ENCODE measurements at regions not wholly inside any gene's neighbourhood (a gene's known extent, or its start where the extent isn't known, plus 50 kb on each side); places are given as distances from the start of the nearest gene placed in this dataset.

- intact Hi-C loops (cut with DNase I): no loop called here
- Histone ChIP-seq H3K27me3 (ENCODE audit: control insufficient read depth, insufficient read depth, low read length) (no peaks in the 10 kb centered on the region), H3K36me3 (ENCODE audit: control insufficient read depth in 2 of 3, insufficient read depth in 3 of 3, low read length in 3 of 3) (no peaks in the 10 kb centered on the region), H3K27ac (ENCODE audit: low read depth in 2 of 2, low read length in 2 of 2) (no peak overlapping the region), H3K4me3 (ENCODE audit: low read length in 3 of 3) (no peak overlapping the region), H3K9ac (ENCODE audit: low read length in 3 of 3) (no peak overlapping the region), H3K4me1 (ENCODE audit: control insufficient read depth in 2 of 3, insufficient read depth in 2 of 3, low read depth in 1 of 3, low read length in 3 of 3) (no peaks in the 10 kb centered on the region), H3K9me3 (ENCODE audit: control insufficient read depth in 2 of 3, insufficient read depth in 1 of 3, low read length in 3 of 3) (no peaks in the 10 kb centered on the region)
- FAIRE-seq (no peak), DNase-seq (no peak)
- no peak for TF ChIP-seq CTCF (IDR thresholded peaks at IDR 0.05; ENCODE audit: borderline replicate concordance, extremely low read depth, insufficient read depth)
These were observed 528.9 kb downstream of the TMX3 start for GRCh38 chr18:68186039-68186438.

GRCh38 chr18:68181956-68182355, 533.0 kb downstream of the TMX3 start:
- FAIRE-seq: no peak
- no peak overlapping the region for H3K9ac ChIP-seq (ENCODE audit: low read length in 3 of 3)
- intact Hi-C loops (cut with DNase I): no loop called here
- H3K9me3 ChIP-seq (ENCODE audit: control insufficient read depth in 2 of 3, insufficient read depth in 1 of 3, low read length in 3 of 3): no peaks in the 10 kb centered on the region
- DNase-seq: no peak
- no peaks in the 10 kb centered on the region for H3K4me1 ChIP-seq (ENCODE audit: control insufficient read depth in 2 of 3, insufficient read depth in 2 of 3, low read depth in 1 of 3, low read length in 3 of 3)
- H3K36me3 ChIP-seq (ENCODE audit: control insufficient read depth in 2 of 3, insufficient read depth in 3 of 3, low read length in 3 of 3): no peaks in the 10 kb centered on the region
- no peaks in the 10 kb centered on the region for H3K27me3 ChIP-seq (ENCODE audit: control insufficient read depth, insufficient read depth, low read length)
- H3K4me3 ChIP-seq (ENCODE audit: low read length in 3 of 3): no peak overlapping the region
- no peak overlapping the region for H3K27ac ChIP-seq (ENCODE audit: low read depth in 2 of 2, low read length in 2 of 2)
- no peak for TF ChIP-seq CTCF (IDR thresholded peaks at IDR 0.05; ENCODE audit: borderline replicate concordance, extremely low read depth, insufficient read depth)

GRCh38 chr18:68179811-68180210, 535.1 kb downstream of the TMX3 start:
- FAIRE-seq (no peak), DNase-seq (no peak)
- no peak for TF ChIP-seq CTCF (IDR thresholded peaks at IDR 0.05; ENCODE audit: borderline replicate concordance, extremely low read depth, insufficient read depth)
- intact Hi-C loops (cut with DNase I): no loop called here
- Histone ChIP-seq H3K4me3 (ENCODE audit: low read length in 3 of 3) (no peak overlapping the region), H3K9me3 (ENCODE audit: control insufficient read depth in 2 of 3, insufficient read depth in 1 of 3, low read length in 3 of 3) (no peaks in the 10 kb centered on the region), H3K4me1 (ENCODE audit: control insufficient read depth in 2 of 3, insufficient read depth in 2 of 3, low read depth in 1 of 3, low read length in 3 of 3) (no peaks in the 10 kb centered on the region), H3K36me3 (ENCODE audit: control insufficient read depth in 2 of 3, insufficient read depth in 3 of 3, low read length in 3 of 3) (no peaks in the 10 kb centered on the region), H3K9ac (ENCODE audit: low read length in 3 of 3) (no peak overlapping the region), H3K27ac (ENCODE audit: low read depth in 2 of 2, low read length in 2 of 2) (no peak overlapping the region), H3K27me3 (ENCODE audit: control insufficient read depth, insufficient read depth, low read length) (no peaks in the 10 kb centered on the region)

- no peak for TF ChIP-seq CTCF (IDR thresholded peaks at IDR 0.05; ENCODE audit: borderline replicate concordance, extremely low read depth, insufficient read depth)
- no peak for DNase-seq
- H3K9ac ChIP-seq (ENCODE audit: low read length in 3 of 3): no peak overlapping the region
- H3K27ac ChIP-seq (ENCODE audit: low read depth in 2 of 2, low read length in 2 of 2): no peak overlapping the region
- H3K4me1 ChIP-seq (ENCODE audit: control insufficient read depth in 2 of 3, insufficient read depth in 2 of 3, low read depth in 1 of 3, low read length in 3 of 3): no peaks in the 10 kb centered on the region
- H3K4me3 ChIP-seq (ENCODE audit: low read length in 3 of 3): no peak overlapping the region
- no peaks in the 10 kb centered on the region for H3K27me3 ChIP-seq (ENCODE audit: control insufficient read depth, insufficient read depth, low read length)
- no peaks in the 10 kb centered on the region for H3K9me3 ChIP-seq (ENCODE audit: control insufficient read depth in 2 of 3, insufficient read depth in 1 of 3, low read length in 3 of 3)
- no peaks in the 10 kb centered on the region for H3K36me3 ChIP-seq (ENCODE audit: control insufficient read depth in 2 of 3, insufficient read depth in 3 of 3, low read length in 3 of 3)
- intact Hi-C loops (cut with DNase I): no loop called here
- no peak for FAIRE-seq
These were observed 536.0 kb downstream of the TMX3 start for GRCh38 chr18:68178921-68179320.
